ENCODE measurements at regions not wholly inside any gene's neighbourhood (a gene's known extent, or its start where the extent isn't known, plus 50 kb on each side); places are given as distances from the start of the nearest gene placed in this dataset.

DNA sequence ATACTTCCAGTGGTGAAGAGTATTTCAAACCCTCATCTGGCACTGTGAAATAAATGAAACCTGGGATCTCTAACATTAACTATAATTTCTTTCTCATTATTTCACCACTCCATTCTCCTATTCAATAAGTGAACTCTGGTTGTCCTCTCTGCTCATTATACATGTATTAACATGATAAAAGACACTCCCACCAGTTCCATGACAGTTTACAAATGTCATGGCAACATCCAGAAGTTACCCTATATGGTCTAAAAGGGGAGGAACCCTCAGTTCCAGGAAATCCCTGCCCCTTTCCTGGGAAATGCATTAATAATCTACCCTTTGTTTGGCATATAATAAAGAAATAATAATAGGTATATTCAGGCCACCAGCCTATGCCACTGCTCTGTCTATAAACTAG is 62.7 kb upstream of the BRINP3 start:
- intact Hi-C loops (cut with DNase I, micrococcal nuclease): no loop called here
- no peaks in the 10 kb centered on the region for H3K36me3 ChIP-seq (ENCODE audit: low read depth)
- no peak for DNase-seq
- TF ChIP-seq, protein P1, sequence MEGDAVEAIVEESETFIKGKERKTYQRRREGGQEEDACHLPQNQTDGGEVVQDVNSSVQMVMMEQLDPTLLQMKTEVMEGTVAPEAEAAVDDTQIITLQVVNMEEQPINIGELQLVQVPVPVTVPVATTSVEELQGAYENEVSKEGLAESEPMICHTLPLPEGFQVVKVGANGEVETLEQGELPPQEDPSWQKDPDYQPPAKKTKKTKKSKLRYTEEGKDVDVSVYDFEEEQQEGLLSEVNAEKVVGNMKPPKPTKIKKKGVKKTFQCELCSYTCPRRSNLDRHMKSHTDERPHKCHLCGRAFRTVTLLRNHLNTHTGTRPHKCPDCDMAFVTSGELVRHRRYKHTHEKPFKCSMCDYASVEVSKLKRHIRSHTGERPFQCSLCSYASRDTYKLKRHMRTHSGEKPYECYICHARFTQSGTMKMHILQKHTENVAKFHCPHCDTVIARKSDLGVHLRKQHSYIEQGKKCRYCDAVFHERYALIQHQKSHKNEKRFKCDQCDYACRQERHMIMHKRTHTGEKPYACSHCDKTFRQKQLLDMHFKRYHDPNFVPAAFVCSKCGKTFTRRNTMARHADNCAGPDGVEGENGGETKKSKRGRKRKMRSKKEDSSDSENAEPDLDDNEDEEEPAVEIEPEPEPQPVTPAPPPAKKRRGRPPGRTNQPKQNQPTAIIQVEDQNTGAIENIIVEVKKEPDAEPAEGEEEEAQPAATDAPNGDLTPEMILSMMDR (IDR thresholded peaks at IDR 0.05): no peak
- no peaks in the 10 kb centered on the region for H3K9me3 ChIP-seq
- no peak overlapping the region for H3K4me3 ChIP-seq
- no peak for ATAC-seq
- no peaks in the 10 kb centered on the region for H3K4me1 ChIP-seq (ENCODE audit: low read depth)

DNA sequence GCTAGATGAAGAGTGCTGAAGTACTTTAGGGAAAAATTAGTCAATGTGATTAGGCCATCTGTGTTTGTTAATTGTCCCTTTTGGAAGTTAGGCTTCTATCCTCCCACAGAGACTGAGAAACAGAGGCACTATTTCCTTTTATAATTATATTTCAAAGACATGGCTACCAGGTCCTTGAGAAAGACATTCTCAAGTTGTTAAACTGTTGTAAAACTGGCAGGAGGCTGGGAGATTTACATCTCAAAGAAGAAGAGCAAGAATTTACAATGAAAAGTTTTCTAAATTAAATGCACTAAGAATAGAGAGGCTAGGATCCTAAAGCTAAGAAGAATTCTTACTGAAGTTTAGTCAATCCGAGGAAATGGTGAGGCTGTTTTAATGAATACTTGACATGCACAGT is 74.0 kb upstream of the BRINP3 start:
- Histone ChIP-seq H3K4me1 (ENCODE audit: low read depth) (no peaks in the 10 kb centered on the region), H3K4me3 (no peak overlapping the region), H3K36me3 (ENCODE audit: low read depth) (no peaks in the 10 kb centered on the region), H3K9me3 (no peaks in the 10 kb centered on the region)
- ATAC-seq (no peak), DNase-seq (no peak)
- TF ChIP-seq, protein P1 (IDR thresholded peaks at IDR 0.05): no peak
- intact Hi-C loops (cut with DNase I, micrococcal nuclease): no loop called here

DNA sequence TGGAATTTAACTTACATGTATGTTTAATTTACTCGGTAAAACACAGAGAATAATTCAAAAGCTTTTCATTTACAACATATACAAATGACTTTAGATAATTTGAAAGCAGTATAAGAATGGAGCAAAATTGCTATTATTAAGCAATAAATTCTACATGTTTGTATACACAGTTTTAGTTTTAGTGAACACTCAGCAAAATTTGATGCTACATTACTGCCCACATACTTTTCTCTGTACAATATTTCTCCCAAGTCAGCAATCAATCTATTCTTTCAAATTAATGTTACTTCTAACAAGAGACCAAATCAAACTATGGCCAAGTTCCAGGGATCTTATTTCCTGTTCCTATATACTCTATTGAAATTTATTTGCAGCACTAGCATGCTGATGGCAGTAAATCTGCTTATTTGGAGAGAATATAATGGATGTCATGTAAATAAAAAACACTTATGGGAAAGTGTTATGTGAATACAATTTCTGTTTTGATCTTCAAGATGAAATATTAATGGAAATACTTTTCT is 82.6 kb upstream of the BRINP3 start:
- TF ChIP-seq, protein P1 (IDR thresholded peaks at IDR 0.05): no peak
- no peaks in the 10 kb centered on the region for H3K4me1 ChIP-seq (ENCODE audit: low read depth)
- no peak for ATAC-seq

DNA sequence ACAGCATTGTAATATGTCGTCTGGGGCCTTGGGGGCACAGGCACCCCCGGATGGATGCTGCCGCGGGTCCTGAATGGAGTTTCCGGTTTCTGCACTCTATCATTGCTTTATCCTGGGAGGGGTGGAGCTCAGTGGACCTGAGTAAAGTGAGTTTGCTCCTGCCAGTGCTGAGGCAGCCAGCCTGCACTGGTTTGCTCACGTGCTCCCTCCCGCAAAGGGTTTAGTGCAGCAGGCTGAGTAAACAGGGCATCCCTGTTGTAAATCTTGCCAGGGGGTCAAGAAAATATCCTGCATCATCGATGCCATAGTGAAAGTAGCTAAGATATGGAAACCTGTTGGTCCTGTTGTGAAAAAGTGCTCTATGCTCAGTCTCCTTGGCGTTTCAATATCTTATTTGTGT is 85.6 kb upstream of the BRINP3 start:
- no peaks in the 10 kb centered on the region for H3K4me1 ChIP-seq (ENCODE audit: low read depth)
- DNase-seq: no peak

More for the DNA sequence above, 82.6 kb upstream of the BRINP3 start:
- intact Hi-C loops (cut with DNase I, micrococcal nuclease): no loop called here
- no peak for DNase-seq
- H3K9me3 ChIP-seq: no peaks in the 10 kb centered on the region
- H3K36me3 ChIP-seq (ENCODE audit: low read depth): no peaks in the 10 kb centered on the region
- no peak overlapping the region for H3K4me3 ChIP-seq

DNA sequence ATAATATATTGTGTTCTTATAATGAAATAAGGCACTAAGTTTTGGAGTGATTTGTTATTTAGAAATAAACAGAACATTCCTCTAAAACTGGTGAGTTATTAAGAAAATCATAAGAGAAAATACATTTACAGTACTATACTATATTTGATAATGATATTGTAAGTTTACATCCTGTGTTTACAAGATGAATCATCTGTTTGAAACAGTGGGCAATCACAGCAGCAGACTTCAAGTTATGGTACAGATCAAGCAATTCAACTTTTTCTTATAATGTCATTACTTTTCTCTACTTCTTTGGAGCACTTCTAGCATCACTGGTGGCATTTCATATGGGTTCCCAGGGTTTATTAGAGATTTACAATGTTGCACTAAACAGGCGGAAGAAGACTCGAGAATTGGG is 86.5 kb upstream of the BRINP3 start:
- Histone ChIP-seq H3K9me3 (no peaks in the 10 kb centered on the region), H3K4me3 (no peak overlapping the region), H3K36me3 (ENCODE audit: low read depth) (no peaks in the 10 kb centered on the region), H3K4me1 (ENCODE audit: low read depth) (no peaks in the 10 kb centered on the region)
- TF ChIP-seq, protein P1 (IDR thresholded peaks at IDR 0.05): no peak
- intact Hi-C loops (cut with DNase I, micrococcal nuclease): no loop called here
- ATAC-seq: no peak
- no peak for DNase-seq

More for the DNA sequence above, 85.6 kb upstream of the BRINP3 start:
- H3K4me3 ChIP-seq: no peak overlapping the region
- TF ChIP-seq, protein P1 (IDR thresholded peaks at IDR 0.05): no peak
- no peaks in the 10 kb centered on the region for H3K9me3 ChIP-seq
- H3K36me3 ChIP-seq (ENCODE audit: low read depth): no peaks in the 10 kb centered on the region
- ATAC-seq: no peak
- intact Hi-C loops (cut with DNase I, micrococcal nuclease): no loop called here

DNA sequence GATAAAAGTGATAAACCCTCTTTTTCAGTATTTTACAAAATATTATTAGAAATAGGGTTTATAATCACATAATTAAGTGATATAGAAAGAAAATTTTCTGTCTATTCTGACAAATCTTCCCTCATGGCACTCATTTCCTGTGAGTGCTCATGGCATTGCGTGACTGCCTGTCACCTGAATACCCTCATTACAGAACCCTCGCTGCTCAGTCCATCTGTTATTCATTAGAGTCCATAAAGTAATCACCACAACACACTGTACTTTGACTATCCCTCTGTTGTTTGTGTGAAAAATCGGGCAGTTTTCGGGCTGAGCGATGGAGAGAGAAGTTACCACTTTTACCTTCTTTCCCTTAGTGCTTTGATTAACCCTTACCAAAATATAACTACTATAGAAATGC is 100.4 kb upstream of the BRINP3 start:
- Histone ChIP-seq H3K36me3 (ENCODE audit: low read depth) (no peaks in the 10 kb centered on the region), H3K9me3 (no peaks in the 10 kb centered on the region), H3K4me1 (ENCODE audit: low read depth) (no peaks in the 10 kb centered on the region), H3K4me3 (no peak overlapping the region)
- no peak for ATAC-seq
- DNase-seq: no peak
- TF ChIP-seq, protein P1 (IDR thresholded peaks at IDR 0.05): no peak
- intact Hi-C loops (cut with DNase I, micrococcal nuclease): no loop called here
